Testis (tissue), 2 donors: ENCODE measurements at regions not wholly inside any gene's neighbourhood (a gene's known extent, or its start where the extent isn't known, plus 50 kb on each side); places are given as distances from the start of the nearest gene placed in this dataset.
A peak's percentile ranks its signal among the peaks of the same experiment; 100 is the strongest.

ENCODE experiments used
- DNase-seq: peaks from one replicate; pipeline ENCODE4 v3.0.0-alpha.2; 2019
- H3K27ac ChIP-seq, 2 donors: fragments of 200-600 bp; sonication (generic); one replicate each; pipeline ENCODE4 v1.5.1; 2019
- H3K27me3 ChIP-seq: fragments of 200-600 bp; sonication (generic); one replicate; pipeline ENCODE4 v1.5.1; 2019
- H3K36me3 ChIP-seq: fragments of 200-600 bp; sonication (generic); one replicate; pipeline ENCODE4 v1.5.1; 2017; ENCODE audit warnings: low read depth; ENCODE audit errors: missing control alignments
- H3K4me1 ChIP-seq: fragments of 200-600 bp; sonication (generic); one replicate; pipeline ENCODE4 v1.5.1; 2019
- H3K4me3 ChIP-seq, 2 donors: fragments of 200-600 bp; sonication (generic); one replicate each; pipeline ENCODE4 v1.5.1; 2017 to 2019
- H3K9me3 ChIP-seq: fragments of 200-600 bp; sonication (generic); one replicate; pipeline ENCODE4 v1.5.1; 2017
- CTCF ChIP-seq, 3 experiments: fragments of 450-650 bp in 2 of 3; fragments of 200-600 bp in 1 of 3; sonication (generic) in 1 of 3; IDR thresholded peaks; one replicate each; pipeline ENCODE4 v1.5.1; 2016 to 2019; ENCODE audit warnings: antibody characterized with exemption in 3 of 3, mild to moderate bottlenecking in 2 of 3, moderate library complexity in 1 of 3
- POLR2A ChIP-seq: fragments of 450-650 bp; IDR thresholded peaks from one replicate; pipeline ENCODE4 v1.6.1; 2017; ENCODE audit warnings: antibody characterized with exemption, mild to moderate bottlenecking, moderate library complexity
- WGBS, 2 donors: methylation state at CpG; one replicate each; pipeline ENCODE4 v1.1.5; 2018; 5-methylcytosine and 5-hydroxymethylcytosine counted together
- intact Hi-C: fragments of 100-400 bp; cut with DNase I; formaldehyde crosslinking; loops from one replicate; pipeline ENCODE4 v1.15.1; 2023; ENCODE audit warnings: low total_unique reads

- Histone ChIP-seq H3K4me3 (no peak overlapping the region), H3K27me3 (no peaks in the 10 kb centered on the region), H3K9me3 (no peaks in the 10 kb centered on the region), H3K4me1 (no peaks in the 10 kb centered on the region), H3K27ac (no peak overlapping the region), H3K36me3 (no peaks in the 10 kb centered on the region)
- intact Hi-C loops, result no loop called here
- DNase-seq, result no peak
- TF ChIP-seq CTCF (IDR thresholded peaks at IDR 0.05) (no peak), POLR2A (no peak)
- WGBS, 2 donors, result 84 to 95% methylated on average over 2 of the region's 2 CpGs
These were observed 126.1 kb downstream of the THNSL2 start for GRCh38 chr2:88296247-88296646.

- Histone ChIP-seq H3K27me3 (no peaks in the 10 kb centered on the region), H3K4me1 (no peaks in the 10 kb centered on the region), H3K27ac (no peak overlapping the region), H3K36me3 (no peaks in the 10 kb centered on the region), H3K4me3 (peak overlapping the region; percentile 12 to 32), H3K9me3 (no peaks in the 10 kb centered on the region)
- DNase-seq, result no peak
- WGBS, 2 donors, result 26 to 44% methylated on average over 4 to 43 of the region's 43 CpGs
- intact Hi-C loops, result no loop called here
- no peak for TF ChIP-seq POLR2A
- no peak for TF ChIP-seq CTCF (IDR thresholded peaks at IDR 0.05)
These were observed 113.9 kb downstream of the THNSL2 start for GRCh38 chr2:88283886-88284592.

GRCh38 chr2:88281302-88282217 lies 111.4 kb downstream of the THNSL2 start:
- no peaks in the 10 kb centered on the region for H3K36me3 ChIP-seq
- no peak overlapping the region for H3K27ac ChIP-seq
- 56 to 67% methylated on average over 6 of the region's 6 CpGs for WGBS, 2 donors
- no peaks in the 10 kb centered on the region for H3K9me3 ChIP-seq
- H3K4me1 ChIP-seq, result no peaks in the 10 kb centered on the region
- intact Hi-C loops, result no loop called here
- H3K27me3 ChIP-seq, result no peaks in the 10 kb centered on the region
- no peak for TF ChIP-seq POLR2A
- H3K4me3 ChIP-seq, result no peak overlapping the region
- no peak for DNase-seq

GRCh38 chr2:88269836-88270235 lies 99.7 kb downstream of the THNSL2 start:
- H3K4me1 ChIP-seq, result no peaks in the 10 kb centered on the region
- no peaks in the 10 kb centered on the region for H3K36me3 ChIP-seq
- TF ChIP-seq CTCF (IDR thresholded peaks at IDR 0.05), result no peak
- TF ChIP-seq POLR2A, result no peak
- H3K9me3 ChIP-seq, result no peaks in the 10 kb centered on the region
- intact Hi-C loops, result no loop called here
- no peak for DNase-seq
- H3K4me3 ChIP-seq, result no peak overlapping the region
- WGBS, 2 donors, result 74 to 86% methylated on average over 5 of the region's 5 CpGs
- no peaks in the 10 kb centered on the region for H3K27me3 ChIP-seq
- H3K27ac ChIP-seq, result no peak overlapping the region
